Activated CD4-positive, alpha-beta T cell treated with anti-CD3 and anti-CD28 coated beads, Interleukin-2, Interleukin-6, amounts not matched to agents 100 ng/mL and 50 ng/mL, durations not matched to agents 16 hours and 8 hours (primary cell): ENCODE measurements at regions not wholly inside any gene's neighbourhood (a gene's known extent, or its start where the extent isn't known, plus 50 kb on each side); places are given as distances from the start of the nearest gene placed in this dataset.
"Not testable (repeated sequence)": the region's sequence is repeated elsewhere in the genome, so short reads cannot be mapped to it uniquely, and the experiment has no call there.

Experiments
- DNase-seq: peaks from one replicate; pipeline ENCODE4 v3.0.0-alpha.2; 2020

DNA sequence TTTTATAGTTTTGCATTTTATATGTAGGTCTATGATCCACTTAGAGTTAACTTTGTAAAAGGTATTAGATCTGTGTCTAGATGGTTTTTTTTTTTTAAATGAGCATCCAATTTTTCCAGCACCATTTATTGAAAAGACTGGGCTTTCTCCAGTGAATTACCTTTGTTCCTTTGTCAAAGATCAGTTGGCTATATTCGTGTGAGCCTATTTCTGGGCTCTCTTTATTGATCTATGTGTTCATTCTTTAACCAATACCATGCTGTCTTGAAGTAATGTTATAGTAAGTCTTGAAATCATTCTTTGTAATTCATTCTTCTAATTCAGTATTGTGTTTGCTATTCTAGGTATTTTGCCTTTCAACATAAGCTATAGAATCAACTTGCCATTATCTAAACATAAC lies 165.4 kb upstream of the ARPP21 start:
- no peak for DNase-seq

DNA sequence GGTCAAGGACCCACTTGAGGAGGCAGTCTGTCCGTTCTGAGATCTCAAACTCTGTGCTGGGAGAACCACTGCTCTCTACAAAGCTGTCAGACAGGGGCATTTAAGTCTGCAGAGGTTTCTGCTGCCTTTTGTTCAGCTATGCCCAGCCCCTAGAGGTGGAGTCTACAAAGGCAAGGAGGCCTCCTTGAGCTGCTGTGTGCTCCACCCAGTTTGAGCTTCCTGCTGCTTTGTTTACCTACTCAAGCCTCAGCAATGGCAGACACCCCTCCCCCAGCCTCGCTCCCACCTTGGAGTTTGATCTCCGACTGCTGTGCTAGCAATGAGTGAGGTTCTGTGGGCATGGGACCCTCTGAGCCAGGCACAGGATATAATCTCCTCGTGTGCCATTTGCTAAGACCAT lies 156.8 kb upstream of the ARPP21 start:
- DNase-seq, result not testable (repeated sequence)

DNA sequence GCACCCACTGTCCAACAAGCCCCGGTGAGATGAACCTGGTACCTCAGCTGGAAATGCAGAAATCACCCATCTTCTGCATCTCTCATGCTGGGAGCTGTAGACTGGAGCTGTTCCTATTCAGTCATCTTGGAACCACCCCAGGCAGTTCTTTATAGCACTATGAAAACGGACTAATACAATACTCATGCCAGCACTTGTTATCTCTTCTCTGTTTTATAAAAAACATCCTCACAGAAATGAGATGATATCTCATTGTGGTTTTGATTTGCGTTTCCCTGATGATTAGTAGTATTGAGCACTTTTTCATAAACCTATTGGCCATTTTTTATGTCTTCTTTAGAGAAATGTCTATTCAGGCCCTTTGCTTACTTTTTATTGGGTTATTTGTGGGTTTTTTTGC lies 156.2 kb upstream of the ARPP21 start:
- DNase-seq, result no peak

- DNase-seq, result no peak
Measured at GRCh38 chr3:35484929-35485530, 154.3 kb upstream of the ARPP21 start.

DNA sequence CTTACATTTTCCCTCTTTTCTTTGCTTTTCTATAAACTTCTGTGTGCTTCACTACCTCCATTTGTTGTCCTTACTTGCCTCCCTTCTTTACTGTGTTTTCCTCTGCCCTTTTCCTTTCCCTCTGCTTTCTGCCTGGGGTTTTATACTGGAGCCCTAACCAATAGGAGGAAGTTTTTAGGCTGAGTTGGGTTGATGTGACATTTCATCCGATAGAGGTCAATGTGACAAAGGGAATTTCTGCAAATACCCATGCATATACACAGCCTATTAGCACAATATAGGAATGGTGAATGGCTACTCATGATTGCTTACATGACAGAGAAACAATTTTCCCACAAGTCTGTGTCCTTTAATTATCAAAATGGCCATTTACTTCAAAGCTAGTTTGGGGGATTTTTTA lies 153.0 kb upstream of the ARPP21 start:
- no peak for DNase-seq

- DNase-seq, result no peak
Measured at GRCh38 chr3:35487376-35487775, 151.9 kb upstream of the ARPP21 start.

DNA sequence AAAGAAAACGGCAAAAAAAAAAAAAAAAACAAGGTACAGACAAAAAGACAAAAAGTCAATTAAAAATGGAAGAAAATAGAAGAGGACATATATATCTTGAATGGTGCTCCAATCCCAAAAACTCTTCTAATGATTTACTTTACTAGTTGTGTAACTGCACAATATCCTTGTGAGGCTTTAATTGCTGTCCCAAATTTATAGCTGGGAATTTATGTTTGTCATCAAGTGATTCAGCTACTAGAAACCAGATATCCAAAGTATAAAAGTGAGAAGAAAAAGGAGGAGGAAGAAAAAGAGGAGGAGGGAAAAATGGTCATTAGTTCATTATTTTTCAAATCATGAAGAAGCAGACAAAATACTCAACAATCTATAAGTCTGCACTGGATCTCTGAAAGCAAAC lies 150.8 kb upstream of the ARPP21 start:
- DNase-seq, result no peak

GRCh38 chr3:35492841-35493240 lies 146.5 kb upstream of the ARPP21 start:
- DNase-seq, result no peak

GRCh38 chr3:35498506-35499210 lies 140.7 kb upstream of the ARPP21 start:
- DNase-seq, result no peak

DNA sequence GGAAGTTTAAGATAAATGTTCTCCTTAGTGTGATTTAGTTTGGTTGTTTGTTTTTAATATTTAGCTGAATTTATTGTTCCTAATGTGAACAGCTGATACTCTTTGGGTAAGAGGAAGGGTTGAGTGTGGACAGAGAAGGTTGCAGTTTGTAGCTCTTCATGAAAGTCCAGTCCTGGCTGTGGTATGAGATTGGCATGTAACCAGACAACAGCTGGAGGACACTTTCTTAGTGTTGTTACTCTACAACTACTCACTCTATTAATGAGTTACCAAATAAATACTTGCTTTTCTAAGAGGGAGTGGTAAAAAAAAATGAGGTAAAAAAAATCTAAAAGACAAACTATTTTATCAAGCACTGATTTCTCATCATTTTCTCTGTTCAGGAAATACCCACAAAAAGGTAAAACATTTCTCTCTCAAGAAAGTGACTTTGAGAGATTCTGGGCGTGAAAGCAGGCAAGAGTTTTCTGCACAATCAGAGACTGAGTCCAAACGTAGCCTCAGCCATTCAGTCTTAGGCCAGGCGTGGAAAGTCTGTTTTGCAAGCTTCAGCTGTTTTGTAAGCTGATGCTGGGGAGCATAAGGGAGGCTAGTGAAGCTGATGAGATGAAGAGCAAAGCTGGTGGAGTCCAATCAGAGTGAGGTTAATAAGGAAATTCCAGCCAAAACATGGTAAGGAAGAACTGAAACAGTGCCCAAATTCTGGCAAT lies 138.5 kb upstream of the ARPP21 start:
- no peak for DNase-seq

DNA sequence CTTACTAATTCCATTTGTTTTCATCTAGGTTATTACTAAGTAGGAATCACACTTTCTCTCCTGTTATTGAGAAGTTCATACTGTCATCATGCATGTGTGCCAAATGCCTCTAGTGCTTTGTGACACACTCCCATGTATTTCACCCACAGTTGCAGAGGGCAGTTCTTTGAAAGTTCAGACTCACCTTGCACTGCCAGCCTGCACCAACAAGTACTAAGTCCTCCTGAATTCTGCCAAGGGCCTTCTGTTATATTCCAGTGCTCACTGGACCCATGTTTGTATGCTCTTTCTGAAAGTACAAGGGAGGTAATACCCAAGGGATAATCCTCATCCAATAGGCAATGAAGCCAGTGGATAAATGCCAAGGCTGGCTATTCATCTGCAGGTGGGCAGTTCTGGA lies 136.6 kb upstream of the ARPP21 start:
- no peak for DNase-seq

DNA sequence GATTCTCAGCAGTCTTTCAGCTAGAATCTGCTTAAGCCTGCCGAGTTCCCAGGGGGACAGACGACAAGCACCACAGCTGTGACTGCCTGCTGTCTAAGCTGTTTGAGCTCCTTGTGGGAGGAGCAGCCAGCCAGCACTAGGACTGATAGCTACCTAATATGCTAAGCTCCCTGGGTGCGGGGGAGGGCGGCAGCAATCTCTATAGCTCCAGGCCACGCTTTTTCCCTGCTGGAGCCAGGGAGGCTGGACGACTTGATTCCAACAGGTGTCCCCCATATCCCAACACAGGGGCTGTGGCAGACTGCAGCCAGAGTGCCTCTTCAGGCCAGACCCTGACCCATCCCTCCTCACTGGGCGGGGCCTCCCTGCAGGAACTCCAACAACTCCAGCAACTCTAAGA lies 134.1 kb upstream of the ARPP21 start:
- DNase-seq, result no peak

DNA sequence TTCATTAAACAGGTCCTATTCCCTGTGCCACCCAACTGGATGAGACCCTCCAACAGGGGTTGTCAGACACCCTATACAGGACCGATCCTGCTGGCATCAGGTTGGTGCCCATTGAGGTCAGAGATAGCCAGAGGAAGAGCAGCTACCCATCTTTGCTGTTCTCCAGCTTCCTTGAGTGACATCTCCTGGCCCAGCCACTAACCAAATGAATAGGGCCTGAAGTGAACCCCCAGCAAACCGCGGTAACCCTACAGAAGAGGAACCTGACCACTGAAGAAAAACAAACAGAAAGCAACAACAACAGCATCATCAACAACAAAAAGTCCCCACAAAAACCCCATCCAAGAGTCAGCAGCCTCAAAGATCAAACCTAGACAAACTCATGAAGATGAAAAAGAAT lies 133.6 kb upstream of the ARPP21 start:
- no peak for DNase-seq

DNA sequence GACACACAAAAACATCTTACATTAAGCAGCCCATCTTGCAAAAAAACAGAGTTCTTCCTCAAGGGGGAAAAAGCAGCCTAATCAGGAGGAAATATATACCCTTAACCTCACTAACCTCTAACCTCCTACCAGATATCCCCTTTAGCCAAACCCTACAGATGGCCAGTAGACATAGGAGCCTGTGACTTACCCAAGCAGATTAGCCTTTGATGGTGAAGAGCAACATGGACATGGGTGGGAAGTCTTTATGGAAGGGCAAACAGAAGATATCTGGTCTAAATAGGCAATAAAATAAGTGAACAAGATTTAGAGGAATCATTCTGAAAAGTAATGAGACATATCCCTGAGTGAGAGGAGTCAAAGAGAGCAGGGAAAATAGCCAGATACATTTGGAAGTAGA lies 119.4 kb upstream of the ARPP21 start:
- no peak for DNase-seq

GRCh38 chr3:35521196-35521595 lies 118.1 kb upstream of the ARPP21 start:
- no peak for DNase-seq

GRCh38 chr3:35522450-35522849 lies 116.9 kb upstream of the ARPP21 start:
- no peak for DNase-seq

DNA sequence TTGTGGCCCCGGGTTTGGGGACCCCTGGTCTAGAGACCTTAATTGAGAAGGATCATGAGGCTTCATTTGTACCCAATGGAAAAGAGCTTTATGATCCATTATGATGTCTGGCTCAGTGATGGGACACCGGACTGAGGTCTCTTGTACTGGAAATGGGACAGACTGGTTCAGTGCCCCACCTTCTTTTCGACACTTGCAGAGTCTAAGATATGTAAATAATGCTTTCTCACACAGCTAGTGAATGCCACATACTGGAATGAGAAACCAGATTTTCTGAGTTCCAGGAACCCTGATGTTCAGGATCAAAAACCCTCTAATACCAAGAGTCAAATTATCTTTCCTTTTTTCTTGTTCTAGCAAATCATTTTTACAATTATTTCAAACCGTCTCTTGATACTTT lies 116.3 kb upstream of the ARPP21 start:
- DNase-seq, result no peak

GRCh38 chr3:35523838-35524237 lies 115.5 kb upstream of the ARPP21 start:
- no peak for DNase-seq

DNA sequence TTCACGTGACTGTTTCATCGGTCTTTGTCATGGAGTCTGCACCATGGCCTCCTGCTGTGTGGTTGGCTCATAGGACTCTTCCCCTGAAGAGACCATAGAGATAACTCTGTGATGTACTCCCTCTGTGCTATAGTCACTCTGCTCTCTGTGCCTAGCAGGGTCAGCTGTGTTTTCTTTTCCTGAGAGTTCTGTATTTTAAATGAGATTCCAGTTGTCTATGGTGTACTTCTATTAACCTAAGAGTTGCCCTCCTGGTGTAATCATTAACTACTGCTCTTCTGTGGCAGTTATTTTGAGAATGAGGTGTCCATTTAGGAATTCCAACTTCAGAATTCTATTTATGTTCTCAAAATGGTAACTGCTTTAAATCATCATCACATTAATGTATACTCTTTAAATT lies 114.5 kb upstream of the ARPP21 start:
- DNase-seq, result no peak

DNA sequence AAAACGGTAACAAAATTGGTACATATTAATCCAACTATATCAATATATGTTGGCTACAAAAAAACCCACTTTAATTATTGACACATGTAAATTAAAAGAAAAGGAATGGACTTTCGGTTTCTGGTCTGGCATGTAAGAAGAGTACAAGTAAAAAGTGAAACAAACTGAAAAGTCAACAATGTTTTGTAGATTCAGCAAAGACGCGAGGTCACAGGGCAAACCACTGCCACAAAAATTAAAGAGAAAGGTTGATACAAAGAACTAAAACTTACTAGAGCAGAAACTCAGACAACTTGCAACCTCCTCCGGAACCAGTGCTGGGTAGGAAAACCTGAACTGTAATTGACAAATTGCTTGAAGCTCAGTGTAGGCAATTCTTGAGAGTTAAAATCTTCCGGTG lies 110.6 kb upstream of the ARPP21 start:
- DNase-seq, result no peak

- no peak for DNase-seq
Measured at GRCh38 chr3:35529337-35529736, 110.0 kb upstream of the ARPP21 start.

GRCh38 chr3:35537265-35537664 lies 102.1 kb upstream of the ARPP21 start:
- DNase-seq, result no peak

DNA sequence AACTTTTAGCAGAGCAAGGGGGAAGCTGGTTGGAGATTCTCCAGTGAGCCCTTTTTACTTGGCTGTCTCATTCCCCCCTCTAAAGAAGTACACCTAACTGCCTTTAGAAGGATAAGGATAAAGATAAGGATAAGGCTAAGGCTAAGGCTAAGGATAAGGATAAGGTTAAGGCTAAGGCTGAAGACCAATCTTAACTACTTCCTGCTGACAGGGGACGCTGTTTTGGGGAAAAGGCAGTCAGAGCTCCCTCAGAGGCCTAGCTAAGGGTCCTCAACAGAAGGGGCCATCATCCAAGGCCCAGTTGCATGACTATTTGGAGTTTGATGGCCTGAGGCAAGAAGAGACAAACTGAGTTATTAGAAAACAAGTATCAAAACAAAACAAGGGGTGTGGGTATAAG lies 94.3 kb upstream of the ARPP21 start:
- no peak for DNase-seq

DNA sequence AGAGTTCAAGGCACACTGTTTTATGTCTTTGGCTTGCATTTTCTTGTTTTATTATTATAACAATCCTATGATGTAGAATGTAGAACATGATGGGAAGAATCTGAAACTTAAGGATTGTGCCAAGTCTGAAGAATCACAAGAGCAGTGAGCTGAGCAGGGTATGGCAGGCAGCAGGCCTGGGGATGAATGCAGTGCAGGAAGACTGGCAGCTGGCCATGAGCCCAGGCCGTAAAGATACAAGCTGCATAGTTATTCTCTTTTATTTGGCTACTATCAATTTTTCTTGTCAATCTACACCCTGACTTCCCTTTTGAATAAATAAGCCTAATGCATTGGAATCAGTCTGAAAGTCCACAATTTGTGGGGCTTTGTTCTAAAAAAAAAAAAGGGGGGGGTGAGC lies 89.6 kb upstream of the ARPP21 start:
- DNase-seq, result no peak

- no peak for DNase-seq
Measured at GRCh38 chr3:35562141-35562540, 77.2 kb upstream of the ARPP21 start.
